ENCODE measurements at regions not wholly inside any gene's neighbourhood (a gene's known extent, or its start where the extent isn't known, plus 50 kb on each side); places are given as distances from the start of the nearest gene placed in this dataset.

GRCh38 chr5:101271945-101272344 is 368.9 kb upstream of the ST8SIA4 start:
- no peak overlapping the region for H3K4me3 ChIP-seq (ENCODE audit: low read depth, poor library complexity, severe bottlenecking)
- TF ChIP-seq POLR2A (IDR thresholded peaks at IDR 0.05): no peak
- TF ChIP-seq, protein P1, sequence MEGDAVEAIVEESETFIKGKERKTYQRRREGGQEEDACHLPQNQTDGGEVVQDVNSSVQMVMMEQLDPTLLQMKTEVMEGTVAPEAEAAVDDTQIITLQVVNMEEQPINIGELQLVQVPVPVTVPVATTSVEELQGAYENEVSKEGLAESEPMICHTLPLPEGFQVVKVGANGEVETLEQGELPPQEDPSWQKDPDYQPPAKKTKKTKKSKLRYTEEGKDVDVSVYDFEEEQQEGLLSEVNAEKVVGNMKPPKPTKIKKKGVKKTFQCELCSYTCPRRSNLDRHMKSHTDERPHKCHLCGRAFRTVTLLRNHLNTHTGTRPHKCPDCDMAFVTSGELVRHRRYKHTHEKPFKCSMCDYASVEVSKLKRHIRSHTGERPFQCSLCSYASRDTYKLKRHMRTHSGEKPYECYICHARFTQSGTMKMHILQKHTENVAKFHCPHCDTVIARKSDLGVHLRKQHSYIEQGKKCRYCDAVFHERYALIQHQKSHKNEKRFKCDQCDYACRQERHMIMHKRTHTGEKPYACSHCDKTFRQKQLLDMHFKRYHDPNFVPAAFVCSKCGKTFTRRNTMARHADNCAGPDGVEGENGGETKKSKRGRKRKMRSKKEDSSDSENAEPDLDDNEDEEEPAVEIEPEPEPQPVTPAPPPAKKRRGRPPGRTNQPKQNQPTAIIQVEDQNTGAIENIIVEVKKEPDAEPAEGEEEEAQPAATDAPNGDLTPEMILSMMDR (IDR thresholded peaks at IDR 0.05): no peak

GRCh38 chr5:101271416-101271815 is 368.3 kb upstream of the ST8SIA4 start:
- TF ChIP-seq, protein P1 (IDR thresholded peaks at IDR 0.05): no peak
- TF ChIP-seq POLR2A (IDR thresholded peaks at IDR 0.05): no peak
- intact Hi-C loops (cut with DNase I; ENCODE audit: low total_unique reads): loop anchor here (2.0 kb wide), 1 partner anchor 43 kb away; no protein-coding TSS in a partner anchor
- 68 to 70% methylated on average over 2 of the region's 2 CpGs for WGBS, 2 donors
- no peak for DNase-seq (ENCODE audit: low spot score in 2 of 2)
- H3K4me3 ChIP-seq (ENCODE audit: low read depth, poor library complexity, severe bottlenecking): no peak overlapping the region

More at GRCh38 chr5:101271945-101272344, 368.9 kb upstream of the ST8SIA4 start:
- intact Hi-C loops (cut with DNase I; ENCODE audit: low total_unique reads): loop anchor here (2.0 kb wide), 1 partner anchor 43 kb away; no protein-coding TSS in a partner anchor
- 70 to 81% methylated on average over 2 of the region's 2 CpGs for WGBS, 2 donors
- no peak for DNase-seq (ENCODE audit: low spot score in 2 of 2)

- no peak for DNase-seq (ENCODE audit: low spot score in 2 of 2)
- no peak for TF ChIP-seq POLR2A (IDR thresholded peaks at IDR 0.05)
- TF ChIP-seq, protein P1 (IDR thresholded peaks at IDR 0.05): no peak
- intact Hi-C loops (cut with DNase I; ENCODE audit: low total_unique reads): no loop called here
- 89 to 94% methylated on average over 9 of the region's 9 CpGs for WGBS, 2 donors
- no peak overlapping the region for H3K4me3 ChIP-seq (ENCODE audit: low read depth, poor library complexity, severe bottlenecking)
Observed at GRCh38 chr5:101260857-101261256, 357.8 kb upstream of the ST8SIA4 start.

- TF ChIP-seq POLR2A (IDR thresholded peaks at IDR 0.05): no peak
- TF ChIP-seq, protein P1 (IDR thresholded peaks at IDR 0.05): no peak
- WGBS, 2 donors: 78 to 82% methylated on average over 4 of the region's 4 CpGs
Observed at GRCh38 chr5:101253096-101253495, 350.0 kb upstream of the ST8SIA4 start.

GRCh38 chr5:101244621-101245020 is 341.5 kb upstream of the ST8SIA4 start:
- DNase-seq (ENCODE audit: low spot score in 2 of 2): no peak
- intact Hi-C loops (cut with DNase I; ENCODE audit: low total_unique reads): no loop called here
- no peak overlapping the region for H3K4me3 ChIP-seq (ENCODE audit: low read depth, poor library complexity, severe bottlenecking)
- 81 to 82% methylated on average over 1 of the region's 1 CpG for WGBS, 2 donors
- no peak for TF ChIP-seq POLR2A (IDR thresholded peaks at IDR 0.05)
- TF ChIP-seq, protein P1 (IDR thresholded peaks at IDR 0.05): no peak

More at GRCh38 chr5:101253096-101253495, 350.0 kb upstream of the ST8SIA4 start:
- no peak for DNase-seq (ENCODE audit: low spot score in 2 of 2)
- intact Hi-C loops (cut with DNase I; ENCODE audit: low total_unique reads): no loop called here
- H3K4me3 ChIP-seq (ENCODE audit: low read depth, poor library complexity, severe bottlenecking): no peak overlapping the region

DNA sequence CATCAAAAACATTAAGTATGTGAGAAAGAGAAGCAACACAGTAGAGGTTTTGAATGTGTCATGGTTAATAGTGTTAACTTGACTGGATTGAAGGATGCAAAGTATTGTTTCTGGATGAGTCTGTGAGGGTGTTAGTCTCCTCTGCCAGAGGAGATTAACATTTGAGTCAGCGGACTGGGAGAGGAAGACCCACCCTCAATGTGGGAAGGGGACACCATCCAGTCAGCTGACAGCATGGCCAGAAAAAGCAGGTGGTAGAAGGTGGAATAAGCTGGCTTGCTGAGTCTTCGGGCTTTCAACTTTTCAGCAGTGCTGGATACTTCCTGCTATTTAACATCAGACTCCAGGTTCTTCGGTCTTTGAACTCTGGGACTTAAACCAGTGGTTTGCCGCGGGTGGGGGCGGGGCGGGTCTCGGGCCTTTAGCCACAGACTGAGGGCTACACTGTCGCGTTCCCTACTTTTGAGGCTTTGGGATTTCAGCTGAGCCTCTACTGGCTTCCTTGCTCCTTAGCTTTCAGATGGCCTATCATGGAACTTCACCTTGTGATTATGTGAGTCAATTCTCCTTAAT is 309.9 kb upstream of the ST8SIA4 start:
- no peak overlapping the region for H3K4me3 ChIP-seq (ENCODE audit: low read depth, poor library complexity, severe bottlenecking)
- TF ChIP-seq POLR2A (IDR thresholded peaks at IDR 0.05): no peak
- TF ChIP-seq, protein P1 (IDR thresholded peaks at IDR 0.05): no peak
- DNase-seq (ENCODE audit: low spot score in 2 of 2): no peak
- 65 to 80% methylated on average over 10 of the region's 10 CpGs for WGBS, 2 donors
- intact Hi-C loops (cut with DNase I; ENCODE audit: low total_unique reads): no loop called here
